Adrenal gland (tissue), 5 donors: ENCODE measurements at regions not wholly inside any gene's neighbourhood (a gene's known extent, or its start where the extent isn't known, plus 50 kb on each side); places are given as distances from the start of the nearest gene placed in this dataset.

Experiments
- POLR2A ChIP-seq, 2 donors: fragments of 450-650 bp; IDR thresholded peaks; one replicate each; pipeline ENCODE4 v1.6.1; 2017; ENCODE audit warnings: antibody characterized with exemption in 2 of 2, mild to moderate bottlenecking in 2 of 2, moderate library complexity in 1 of 2
- TF ChIP-seq, protein P1 (sequence below), 6 experiments: fragments of 450-650 bp in 4 of 6; fragments of 200-600 bp in 2 of 6; sonication (generic) in 1 of 6; IDR thresholded peaks; 1 replicate in 5 of 6; 2 replicates in 1 of 6; pipeline versions ENCODE4 v1.5.1 to v1.8.0; 2016 to 2021; ENCODE audit warnings: antibody characterized with exemption in 6 of 6, mild to moderate bottlenecking in 2 of 6, moderate library complexity in 1 of 6
- donor health status: DM: no; HTN: no; CAD: no.

DNA sequence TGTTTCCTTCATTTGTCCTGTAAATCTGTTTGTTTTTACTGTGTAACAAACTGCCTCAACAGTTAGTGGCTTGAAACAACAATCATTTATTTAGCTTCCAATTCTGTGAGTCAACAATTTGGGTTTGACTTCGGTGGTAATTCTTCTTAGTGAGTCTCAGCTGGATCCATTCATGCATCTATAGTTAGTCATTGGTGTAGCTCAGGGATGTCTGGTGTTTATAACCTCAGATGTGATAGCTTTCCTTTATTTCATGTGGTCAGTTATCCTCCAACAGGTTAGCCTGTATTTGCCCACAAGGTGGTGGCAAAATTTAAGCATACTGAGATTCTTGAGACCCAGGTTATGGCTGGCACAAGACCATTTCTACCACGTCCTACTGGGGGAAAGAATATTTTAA, 1267.2 kb downstream of the RAPGEF2 start:
- TF ChIP-seq, protein P1, sequence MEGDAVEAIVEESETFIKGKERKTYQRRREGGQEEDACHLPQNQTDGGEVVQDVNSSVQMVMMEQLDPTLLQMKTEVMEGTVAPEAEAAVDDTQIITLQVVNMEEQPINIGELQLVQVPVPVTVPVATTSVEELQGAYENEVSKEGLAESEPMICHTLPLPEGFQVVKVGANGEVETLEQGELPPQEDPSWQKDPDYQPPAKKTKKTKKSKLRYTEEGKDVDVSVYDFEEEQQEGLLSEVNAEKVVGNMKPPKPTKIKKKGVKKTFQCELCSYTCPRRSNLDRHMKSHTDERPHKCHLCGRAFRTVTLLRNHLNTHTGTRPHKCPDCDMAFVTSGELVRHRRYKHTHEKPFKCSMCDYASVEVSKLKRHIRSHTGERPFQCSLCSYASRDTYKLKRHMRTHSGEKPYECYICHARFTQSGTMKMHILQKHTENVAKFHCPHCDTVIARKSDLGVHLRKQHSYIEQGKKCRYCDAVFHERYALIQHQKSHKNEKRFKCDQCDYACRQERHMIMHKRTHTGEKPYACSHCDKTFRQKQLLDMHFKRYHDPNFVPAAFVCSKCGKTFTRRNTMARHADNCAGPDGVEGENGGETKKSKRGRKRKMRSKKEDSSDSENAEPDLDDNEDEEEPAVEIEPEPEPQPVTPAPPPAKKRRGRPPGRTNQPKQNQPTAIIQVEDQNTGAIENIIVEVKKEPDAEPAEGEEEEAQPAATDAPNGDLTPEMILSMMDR (IDR thresholded peaks at IDR 0.05), result no peak
- no peak for TF ChIP-seq POLR2A (IDR thresholded peaks at IDR 0.05)
